ENCODE measurements at regions not wholly inside any gene's neighbourhood (a gene's known extent, or its start where the extent isn't known, plus 50 kb on each side); places are given as distances from the start of the nearest gene placed in this dataset.

DNA sequence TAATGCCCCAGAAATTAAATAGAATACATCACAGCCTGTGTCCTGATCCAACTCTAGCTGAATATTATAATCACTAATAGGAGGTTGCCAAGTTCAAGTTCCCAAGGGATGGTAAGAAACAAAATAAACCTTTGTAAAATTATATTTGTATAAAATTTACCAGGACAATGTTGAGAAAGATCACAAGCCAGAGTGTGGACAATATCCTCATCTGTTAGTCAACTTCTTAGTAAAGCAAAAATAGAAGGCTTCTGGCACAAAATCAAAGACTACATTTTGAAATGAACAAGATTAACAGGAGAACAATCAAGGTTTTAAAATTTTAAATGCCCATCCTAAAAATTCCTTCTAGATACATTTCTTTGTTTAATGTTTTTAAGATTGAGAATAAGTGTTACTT, 290.4 kb upstream of the HSF2 start:
- Histone ChIP-seq H3K27ac (ENCODE audit: low read depth, low read length) (no peak overlapping the region), H3K4me1 (ENCODE audit: control insufficient read depth, insufficient read depth, low read length, unreplicated experiment) (no peaks in the 10 kb centered on the region), H2AFZ (ENCODE audit: low read length, unreplicated experiment) (no peak overlapping the region), H3K4me3 (ENCODE audit: low read depth, low read length) (no peak overlapping the region), H3K27me3 (ENCODE audit: insufficient read depth, low read length) (peaks cover 6% of the 10 kb centered on the region; the same call in 1 of the 2 replicates), H3K36me3 (ENCODE audit: insufficient read depth, low read length) (no peaks in the 10 kb centered on the region), H3K79me2 (ENCODE audit: control insufficient read depth, insufficient read depth, low read length, unreplicated experiment) (no peaks in the 10 kb centered on the region)

DNA sequence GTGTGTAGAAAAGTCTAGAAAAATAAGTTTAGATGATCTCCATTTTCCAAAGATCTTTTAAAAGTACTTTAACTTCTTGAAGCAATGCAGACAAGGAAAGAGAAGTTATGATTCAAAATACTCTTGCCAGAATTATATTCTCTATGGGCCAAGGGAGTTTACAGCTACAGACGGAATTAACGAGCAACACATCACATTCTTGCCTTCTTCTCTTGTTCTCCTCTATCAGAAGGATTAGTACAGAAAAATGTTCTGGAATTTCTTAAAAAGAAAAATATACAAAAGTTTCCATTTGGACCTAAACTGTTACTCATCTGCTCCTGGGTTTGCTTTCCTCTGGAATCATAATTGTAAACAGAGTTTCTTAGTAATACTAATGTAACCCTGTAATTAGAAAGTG, 284.7 kb upstream of the HSF2 start:
- no peak overlapping the region for H3K4me3 ChIP-seq (ENCODE audit: low read depth, low read length)
- H2AFZ ChIP-seq (ENCODE audit: low read length, unreplicated experiment) = no peak overlapping the region
- H3K27me3 ChIP-seq (ENCODE audit: insufficient read depth, low read length) = no peaks in the 10 kb centered on the region
- H3K4me1 ChIP-seq (ENCODE audit: control insufficient read depth, insufficient read depth, low read length, unreplicated experiment) = no peaks in the 10 kb centered on the region
- no peak overlapping the region for H3K27ac ChIP-seq (ENCODE audit: low read depth, low read length)
- H3K36me3 ChIP-seq (ENCODE audit: insufficient read depth, low read length) = no peaks in the 10 kb centered on the region
- no peaks in the 10 kb centered on the region for H3K79me2 ChIP-seq (ENCODE audit: control insufficient read depth, insufficient read depth, low read length, unreplicated experiment)

DNA sequence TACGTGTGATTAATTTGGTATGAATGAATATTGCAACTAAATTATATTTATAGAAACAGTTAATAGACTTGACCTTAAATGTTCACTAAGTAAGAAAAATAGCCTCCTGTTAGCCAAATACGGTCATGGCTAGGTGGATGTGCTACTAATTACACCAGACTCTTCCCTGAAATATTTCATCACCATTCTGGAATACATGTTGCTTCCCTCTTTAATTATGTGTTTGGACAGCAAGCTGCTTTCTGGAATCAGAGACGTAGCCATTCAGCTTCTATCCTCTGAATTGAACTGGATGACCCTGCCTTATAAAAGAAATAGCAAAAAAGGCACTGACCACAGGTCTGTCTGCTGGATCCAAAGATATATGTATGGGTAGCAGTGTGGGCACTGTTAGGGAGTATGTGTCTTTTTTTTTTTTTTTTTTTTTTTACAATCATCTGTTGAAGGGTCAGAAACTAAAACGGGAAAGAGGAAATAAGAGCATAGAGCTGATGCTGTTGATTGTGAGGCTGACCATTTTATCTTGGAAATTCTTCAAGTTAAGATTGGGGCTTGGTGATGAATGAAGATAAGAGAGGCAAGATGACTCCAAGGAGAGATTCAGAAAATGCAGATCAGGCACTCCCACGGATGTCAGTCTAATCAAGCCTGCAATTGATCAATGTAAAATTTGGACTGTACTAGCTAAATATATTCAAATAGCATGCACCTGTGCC, 283.2 kb upstream of the HSF2 start:
- Histone ChIP-seq H3K4me3 (ENCODE audit: low read depth, low read length) (no peak overlapping the region), H3K27me3 (ENCODE audit: insufficient read depth, low read length) (no peaks in the 10 kb centered on the region), H3K36me3 (ENCODE audit: insufficient read depth, low read length) (no peaks in the 10 kb centered on the region), H3K79me2 (ENCODE audit: control insufficient read depth, insufficient read depth, low read length, unreplicated experiment) (no peaks in the 10 kb centered on the region), H3K4me1 (ENCODE audit: control insufficient read depth, insufficient read depth, low read length, unreplicated experiment) (no peaks in the 10 kb centered on the region), H3K27ac (ENCODE audit: low read depth, low read length) (no peak overlapping the region), H2AFZ (ENCODE audit: low read length, unreplicated experiment) (no peak overlapping the region)

- Histone ChIP-seq H2AFZ (ENCODE audit: low read length, unreplicated experiment) (no peak overlapping the region), H3K27ac (ENCODE audit: low read depth, low read length) (no peak overlapping the region), H3K4me3 (ENCODE audit: low read depth, low read length) (no peak overlapping the region), H3K79me2 (ENCODE audit: control insufficient read depth, insufficient read depth, low read length, unreplicated experiment) (no peaks in the 10 kb centered on the region), H3K4me1 (ENCODE audit: control insufficient read depth, insufficient read depth, low read length, unreplicated experiment) (no peaks in the 10 kb centered on the region), H3K36me3 (ENCODE audit: insufficient read depth, low read length) (no peaks in the 10 kb centered on the region), H3K27me3 (ENCODE audit: insufficient read depth, low read length) (no peaks in the 10 kb centered on the region)
Observed at GRCh38 chr6:122116835-122117627, 282.4 kb upstream of the HSF2 start.

- Histone ChIP-seq H2AFZ (ENCODE audit: low read length, unreplicated experiment) (no peak overlapping the region), H3K27ac (ENCODE audit: low read depth, low read length) (no peak overlapping the region), H3K4me1 (ENCODE audit: control insufficient read depth, insufficient read depth, low read length, unreplicated experiment) (no peaks in the 10 kb centered on the region), H3K79me2 (ENCODE audit: control insufficient read depth, insufficient read depth, low read length, unreplicated experiment) (no peaks in the 10 kb centered on the region), H3K27me3 (ENCODE audit: insufficient read depth, low read length) (no peaks in the 10 kb centered on the region), H3K36me3 (ENCODE audit: insufficient read depth, low read length) (no peaks in the 10 kb centered on the region), H3K4me3 (ENCODE audit: low read depth, low read length) (no peak overlapping the region)
Observed at GRCh38 chr6:122118945-122119506, 280.4 kb upstream of the HSF2 start.

DNA sequence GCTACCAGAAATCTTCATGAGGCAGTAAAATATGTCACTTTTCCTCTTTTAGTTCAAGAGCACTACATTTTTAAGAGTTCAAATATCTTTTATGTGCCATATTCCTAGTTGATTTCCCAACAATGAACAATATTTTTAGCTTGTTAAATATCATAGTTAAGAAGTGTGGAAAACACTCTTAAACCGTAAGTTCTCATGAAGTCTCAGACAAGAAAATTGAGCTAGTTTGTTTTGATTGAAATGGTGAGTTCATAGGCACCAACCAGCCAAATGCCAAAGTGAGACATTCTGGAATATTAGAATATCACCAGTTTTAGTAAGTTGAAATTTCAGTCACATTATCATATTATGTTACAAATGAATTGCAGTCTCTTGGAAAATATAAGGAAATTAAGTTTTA, 277.2 kb upstream of the HSF2 start:
- Histone ChIP-seq H3K4me3 (ENCODE audit: low read depth, low read length) (no peak overlapping the region), H3K27ac (ENCODE audit: low read depth, low read length) (no peak overlapping the region), H2AFZ (ENCODE audit: low read length, unreplicated experiment) (no peak overlapping the region), H3K36me3 (ENCODE audit: insufficient read depth, low read length) (no peaks in the 10 kb centered on the region), H3K27me3 (ENCODE audit: insufficient read depth, low read length) (no peaks in the 10 kb centered on the region), H3K4me1 (ENCODE audit: control insufficient read depth, insufficient read depth, low read length, unreplicated experiment) (no peaks in the 10 kb centered on the region), H3K79me2 (ENCODE audit: control insufficient read depth, insufficient read depth, low read length, unreplicated experiment) (no peaks in the 10 kb centered on the region)

DNA sequence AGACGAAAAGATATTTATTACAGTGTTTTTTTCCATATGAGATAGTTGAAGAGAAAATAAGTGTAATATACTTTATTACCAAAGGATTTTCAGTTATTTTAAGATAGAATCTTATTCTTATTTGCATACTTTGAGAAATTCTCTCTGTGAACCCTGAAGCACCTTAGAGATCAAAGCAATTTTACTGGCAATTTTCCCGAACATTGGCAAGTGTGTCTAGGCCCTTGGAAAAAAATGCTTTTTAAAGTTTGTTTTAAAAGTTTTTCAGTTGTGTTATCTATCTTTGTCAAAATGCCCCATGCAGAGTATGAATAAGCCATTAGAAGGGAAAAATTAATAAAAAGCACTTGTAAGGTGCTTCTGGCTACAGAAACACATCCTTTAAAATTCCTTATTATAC, 276.8 kb upstream of the HSF2 start:
- Histone ChIP-seq H3K4me1 (ENCODE audit: control insufficient read depth, insufficient read depth, low read length, unreplicated experiment) (no peaks in the 10 kb centered on the region), H3K79me2 (ENCODE audit: control insufficient read depth, insufficient read depth, low read length, unreplicated experiment) (no peaks in the 10 kb centered on the region), H3K27me3 (ENCODE audit: insufficient read depth, low read length) (no peaks in the 10 kb centered on the region), H3K36me3 (ENCODE audit: insufficient read depth, low read length) (no peaks in the 10 kb centered on the region), H3K4me3 (ENCODE audit: low read depth, low read length) (no peak overlapping the region), H3K27ac (ENCODE audit: low read depth, low read length) (no peak overlapping the region), H2AFZ (ENCODE audit: low read length, unreplicated experiment) (no peak overlapping the region)

DNA sequence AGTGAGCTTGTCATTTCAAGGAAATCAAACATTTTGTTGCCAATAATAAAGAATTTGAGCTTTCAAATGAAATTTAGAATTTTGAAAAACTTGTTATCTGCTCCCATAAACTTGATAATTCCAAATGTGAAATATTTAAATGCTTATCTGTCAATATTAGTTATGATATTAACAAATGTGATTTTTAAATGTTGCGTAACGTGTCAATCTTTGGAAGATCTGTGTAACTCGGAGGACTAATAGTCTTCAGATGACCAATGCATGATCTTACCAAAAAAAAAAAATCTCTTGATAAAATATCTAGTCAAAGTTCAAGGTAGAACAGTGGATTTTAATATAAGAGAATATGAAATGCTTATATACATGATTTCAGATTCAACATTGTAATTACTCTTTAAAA, 274.5 kb upstream of the HSF2 start:
- no peaks in the 10 kb centered on the region for H3K27me3 ChIP-seq (ENCODE audit: insufficient read depth, low read length)
- no peaks in the 10 kb centered on the region for H3K36me3 ChIP-seq (ENCODE audit: insufficient read depth, low read length)
- no peak overlapping the region for H3K4me3 ChIP-seq (ENCODE audit: low read depth, low read length)
- no peak overlapping the region for H2AFZ ChIP-seq (ENCODE audit: low read length, unreplicated experiment)
- H3K4me1 ChIP-seq (ENCODE audit: control insufficient read depth, insufficient read depth, low read length, unreplicated experiment) = no peaks in the 10 kb centered on the region
- H3K27ac ChIP-seq (ENCODE audit: low read depth, low read length) = no peak overlapping the region
- H3K79me2 ChIP-seq (ENCODE audit: control insufficient read depth, insufficient read depth, low read length, unreplicated experiment) = no peaks in the 10 kb centered on the region

GRCh38 chr6:122126894-122127293, 272.6 kb upstream of the HSF2 start:
- Histone ChIP-seq H3K27ac (ENCODE audit: low read depth, low read length) (no peak overlapping the region), H2AFZ (ENCODE audit: low read length, unreplicated experiment) (no peak overlapping the region), H3K36me3 (ENCODE audit: insufficient read depth, low read length) (no peaks in the 10 kb centered on the region), H3K4me1 (ENCODE audit: control insufficient read depth, insufficient read depth, low read length, unreplicated experiment) (no peaks in the 10 kb centered on the region), H3K79me2 (ENCODE audit: control insufficient read depth, insufficient read depth, low read length, unreplicated experiment) (no peaks in the 10 kb centered on the region), H3K4me3 (ENCODE audit: low read depth, low read length) (no peak overlapping the region), H3K27me3 (ENCODE audit: insufficient read depth, low read length) (no peaks in the 10 kb centered on the region)

DNA sequence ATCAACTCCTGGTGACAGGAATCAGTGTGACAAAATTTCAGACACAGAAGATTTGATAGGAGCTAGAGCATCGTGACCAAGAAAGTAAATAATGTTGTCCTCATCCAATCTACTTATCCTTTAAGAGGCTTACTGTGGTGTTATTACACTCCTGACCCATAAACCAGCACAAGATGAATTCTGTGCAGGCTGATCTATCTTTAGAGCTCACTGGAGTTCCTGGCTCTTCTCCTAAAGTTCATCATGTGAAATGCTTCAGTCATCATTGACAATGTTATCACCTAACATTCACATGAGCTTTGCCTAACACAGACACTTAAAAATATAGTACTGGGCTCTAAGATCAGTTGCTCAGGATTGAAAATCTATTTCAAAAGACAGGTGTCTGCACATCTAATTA, 271.0 kb upstream of the HSF2 start:
- Histone ChIP-seq H3K27ac (ENCODE audit: low read depth, low read length) (no peak overlapping the region), H3K79me2 (ENCODE audit: control insufficient read depth, insufficient read depth, low read length, unreplicated experiment) (no peaks in the 10 kb centered on the region), H3K4me1 (ENCODE audit: control insufficient read depth, insufficient read depth, low read length, unreplicated experiment) (no peaks in the 10 kb centered on the region), H3K36me3 (ENCODE audit: insufficient read depth, low read length) (no peaks in the 10 kb centered on the region), H3K27me3 (ENCODE audit: insufficient read depth, low read length) (no peaks in the 10 kb centered on the region), H3K4me3 (ENCODE audit: low read depth, low read length) (no peak overlapping the region), H2AFZ (ENCODE audit: low read length, unreplicated experiment) (no peak overlapping the region)
